ENCODE measurements at regions not wholly inside any gene's neighbourhood (a gene's known extent, or its start where the extent isn't known, plus 50 kb on each side); places are given as distances from the start of the nearest gene placed in this dataset.
"Not testable (repeated sequence)": the region's sequence is repeated elsewhere in the genome, so short reads cannot be mapped to it uniquely, and the experiment has no call there.

DNA sequence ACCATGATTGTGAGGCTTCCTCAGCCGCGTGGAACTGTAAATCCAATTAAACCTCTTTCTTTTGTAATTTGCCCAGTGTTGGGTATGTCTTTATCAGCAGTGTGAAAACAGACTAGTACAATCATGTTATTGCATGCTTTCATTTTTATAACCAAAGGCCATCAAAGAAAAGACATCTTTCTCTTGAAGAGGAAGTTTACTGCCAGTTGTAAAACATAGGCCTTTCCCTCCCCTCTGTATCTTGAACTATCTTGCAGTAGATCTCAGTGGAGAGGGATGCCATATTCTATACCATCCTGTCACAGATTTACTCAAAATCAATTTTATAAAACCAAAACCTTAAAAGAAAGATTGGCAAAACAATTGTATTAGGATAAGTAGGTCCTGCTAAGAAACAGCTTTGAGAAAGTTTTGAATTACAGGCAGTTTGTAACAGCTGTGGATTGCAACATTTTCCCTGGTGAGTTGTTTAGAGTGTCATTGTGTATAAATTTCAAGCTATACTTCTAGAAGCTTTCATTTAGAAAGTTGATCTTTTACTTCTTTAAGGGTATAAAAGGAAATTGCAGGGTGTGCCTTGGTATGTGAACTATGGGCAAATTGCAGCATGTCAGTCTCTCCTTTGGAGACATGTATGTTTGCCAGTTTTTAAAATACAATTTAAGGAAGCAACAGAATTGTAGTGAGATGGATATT, 128.0 kb downstream of the ATP23 start:
- DNase-seq (ENCODE audit: low spot score), result no peak

DNA sequence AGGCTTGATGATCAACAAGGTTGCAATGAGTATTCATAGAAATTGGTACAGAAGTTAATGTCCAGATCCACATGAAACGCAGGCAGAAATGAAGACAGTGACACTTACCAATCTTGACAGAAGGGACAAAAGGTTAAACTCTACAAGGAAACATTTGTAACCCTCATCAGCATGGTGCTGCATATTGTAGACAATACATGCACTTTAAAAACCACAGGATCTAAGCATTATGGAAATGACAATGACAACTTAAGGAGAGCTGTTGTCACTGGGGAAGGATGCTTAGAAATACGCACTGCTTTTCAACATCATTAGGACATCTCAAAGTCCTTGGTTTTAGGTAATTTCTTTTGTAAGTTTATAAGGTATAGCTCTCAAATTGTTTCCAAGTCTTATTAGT, 130.6 kb downstream of the ATP23 start:
- no peak for DNase-seq (ENCODE audit: low spot score)

DNA sequence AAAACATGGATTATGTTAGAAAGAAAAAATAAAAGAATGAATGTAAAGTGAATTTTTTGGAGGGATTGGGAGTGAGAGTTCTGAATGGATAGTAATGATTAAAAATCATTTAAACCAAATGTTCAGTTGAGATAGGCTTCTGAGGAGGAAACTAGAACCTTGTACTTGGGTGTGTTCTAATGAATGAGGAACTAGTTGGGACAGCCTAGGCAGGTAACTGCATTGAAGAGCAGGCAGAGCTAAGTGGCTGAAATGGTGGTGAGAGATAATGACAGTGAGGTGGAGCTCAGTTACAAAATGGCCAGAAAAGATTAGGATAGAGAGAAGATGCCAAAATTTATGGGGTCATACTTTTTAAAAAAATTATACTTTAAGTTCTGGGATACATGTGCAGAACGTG, 132.9 kb downstream of the ATP23 start:
- DNase-seq (ENCODE audit: low spot score), result no peak

DNA sequence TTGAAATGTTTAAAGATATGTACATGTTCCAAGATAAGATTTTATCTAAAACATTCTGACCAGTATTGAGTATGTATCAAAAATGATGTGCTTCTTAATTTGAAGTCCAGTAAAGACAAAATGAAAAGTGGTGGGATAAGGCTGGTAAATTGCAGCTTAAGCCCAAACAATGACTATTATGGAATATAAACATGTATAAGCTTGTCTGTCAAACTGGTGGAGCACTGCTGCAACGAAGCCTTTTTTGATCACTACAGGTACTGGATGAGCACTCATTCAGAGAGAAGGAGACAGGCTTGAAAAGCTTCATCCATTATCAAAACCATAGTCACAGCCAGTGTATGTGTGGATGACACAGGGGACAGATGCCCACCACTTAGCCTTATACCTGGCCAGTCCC, 138.4 kb downstream of the ATP23 start:
- no peak for DNase-seq (ENCODE audit: low spot score)

DNA sequence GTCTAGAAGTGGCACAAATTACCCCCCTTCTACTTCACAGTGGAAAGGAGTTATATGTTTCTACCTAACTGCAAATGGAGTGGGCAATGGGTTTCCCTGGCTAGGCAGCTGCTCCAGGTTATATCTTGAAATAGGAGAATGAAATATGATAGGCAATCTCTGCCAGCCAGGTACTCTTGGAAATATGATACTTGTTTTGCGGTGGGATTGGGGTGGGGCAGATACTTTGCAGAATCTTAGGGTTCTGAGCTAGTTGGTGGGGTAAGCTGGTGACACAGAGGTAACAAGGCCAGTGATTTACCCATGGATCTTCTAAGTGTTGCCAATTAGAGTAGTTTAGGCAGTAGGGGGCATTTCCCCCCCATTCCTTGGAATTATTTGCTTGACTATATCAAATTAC, 140.1 kb downstream of the ATP23 start:
- DNase-seq (ENCODE audit: low spot score), result no peak

DNA sequence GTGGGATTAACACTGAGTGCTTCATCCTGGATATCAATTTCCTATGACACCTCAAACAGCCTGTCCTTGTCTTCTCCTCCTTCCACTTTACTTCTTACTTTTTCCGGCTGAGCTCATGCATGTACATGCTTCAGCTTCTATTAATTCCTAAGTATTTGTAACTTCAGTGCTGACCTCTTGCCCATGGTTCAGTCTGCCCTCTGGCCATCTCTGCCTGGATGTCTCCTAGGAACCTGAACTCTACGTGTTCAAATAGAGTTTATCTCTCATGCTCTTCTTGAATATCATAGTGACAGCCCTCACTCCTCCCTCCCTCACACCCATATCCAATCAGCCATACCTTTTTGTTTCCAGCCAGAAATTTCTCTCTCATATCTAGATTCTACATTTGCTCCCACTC, 141.6 kb downstream of the ATP23 start:
- no peak for DNase-seq (ENCODE audit: low spot score)

DNA sequence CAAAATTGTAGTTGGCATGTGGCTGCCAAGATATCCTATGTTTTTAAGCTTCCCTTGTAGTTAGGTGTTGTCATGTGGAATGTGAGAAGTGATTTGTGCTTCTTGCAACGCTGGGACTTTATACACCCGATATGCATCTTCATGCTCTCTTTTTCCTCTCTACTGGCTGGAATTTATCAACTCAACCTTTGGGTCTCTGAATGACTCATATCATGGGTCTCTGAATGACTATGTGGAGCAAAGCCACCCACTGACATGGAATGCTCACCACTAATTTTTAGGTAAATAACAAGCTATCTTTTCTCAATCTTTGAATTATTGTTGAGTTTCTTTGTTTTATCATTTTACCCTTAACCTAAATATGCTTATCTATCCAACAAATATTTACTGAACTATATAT, 144.6 kb downstream of the ATP23 start:
- no peak for DNase-seq (ENCODE audit: low spot score)

DNA sequence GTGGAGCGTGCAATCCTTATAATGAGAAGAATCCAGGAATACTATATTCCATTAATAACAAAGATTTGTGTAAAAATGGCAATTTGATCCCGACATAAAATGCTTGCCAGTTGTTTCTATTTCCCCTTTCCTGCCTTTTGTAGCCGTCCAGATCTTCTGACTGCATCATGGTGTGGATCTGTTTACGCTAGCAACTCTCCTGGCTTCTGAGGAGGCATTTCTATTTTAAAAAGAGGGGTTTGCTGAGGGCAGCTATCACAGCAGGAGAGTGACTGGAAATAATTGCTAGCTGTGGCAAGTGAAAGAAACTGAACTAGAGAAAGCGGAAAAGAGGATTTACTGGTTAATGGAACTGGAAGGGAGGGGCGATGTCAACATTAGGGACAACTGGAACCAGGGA, 145.6 kb downstream of the ATP23 start:
- DNase-seq (ENCODE audit: low spot score), result no peak

DNA sequence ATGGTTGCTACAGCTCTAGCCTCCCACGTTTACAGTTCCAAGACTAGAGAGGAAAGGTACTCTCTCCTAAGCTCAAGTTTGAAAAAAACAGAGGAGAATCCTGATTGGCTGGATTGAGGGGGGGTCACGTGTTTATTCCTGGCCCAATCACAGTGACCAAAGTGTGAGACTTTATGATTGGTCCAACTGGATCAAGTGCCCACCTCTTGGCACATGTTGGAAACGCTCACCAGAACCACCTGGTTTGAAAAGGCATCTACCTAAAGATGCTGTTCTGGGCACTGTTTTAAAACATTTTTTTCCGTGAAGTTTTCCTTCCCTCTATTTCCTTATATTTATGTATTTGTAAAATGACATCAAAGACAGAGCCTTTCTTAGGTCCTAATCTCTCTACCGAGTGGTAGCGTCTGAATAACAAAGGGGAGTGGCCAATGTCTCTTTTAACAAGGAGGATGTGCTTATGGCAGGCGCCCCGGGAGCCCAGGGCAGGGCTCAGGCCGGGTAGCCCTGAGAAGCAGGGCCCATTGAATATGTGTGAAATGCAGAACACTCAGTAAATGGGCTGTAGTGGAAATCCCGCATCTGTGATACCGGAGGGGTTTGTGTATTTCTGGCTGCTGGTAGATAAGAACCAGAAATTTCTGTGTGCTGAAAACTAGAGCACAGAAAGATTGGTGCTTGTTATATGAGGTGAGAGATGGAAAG, 146.2 kb downstream of the ATP23 start:
- no peak for DNase-seq (ENCODE audit: low spot score)

DNA sequence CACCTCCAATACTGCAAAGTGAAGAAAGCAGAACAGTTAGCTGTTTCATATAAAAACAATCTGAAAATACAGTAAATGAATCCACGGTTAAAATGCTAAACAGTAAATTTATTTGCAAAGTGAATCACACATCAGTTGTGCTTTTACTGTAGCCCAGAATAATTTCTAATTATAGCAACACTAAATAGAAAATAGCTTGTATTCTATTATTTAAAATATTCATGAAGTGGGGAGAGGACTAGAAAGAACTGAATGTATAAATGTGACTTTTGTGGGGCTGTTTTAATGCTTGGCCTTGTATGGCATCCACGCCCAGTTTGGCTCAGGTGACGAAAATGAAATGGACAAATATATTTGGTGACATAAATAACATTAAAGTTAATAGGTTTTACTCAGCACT, 148.2 kb downstream of the ATP23 start:
- no peak for DNase-seq (ENCODE audit: low spot score)

DNA sequence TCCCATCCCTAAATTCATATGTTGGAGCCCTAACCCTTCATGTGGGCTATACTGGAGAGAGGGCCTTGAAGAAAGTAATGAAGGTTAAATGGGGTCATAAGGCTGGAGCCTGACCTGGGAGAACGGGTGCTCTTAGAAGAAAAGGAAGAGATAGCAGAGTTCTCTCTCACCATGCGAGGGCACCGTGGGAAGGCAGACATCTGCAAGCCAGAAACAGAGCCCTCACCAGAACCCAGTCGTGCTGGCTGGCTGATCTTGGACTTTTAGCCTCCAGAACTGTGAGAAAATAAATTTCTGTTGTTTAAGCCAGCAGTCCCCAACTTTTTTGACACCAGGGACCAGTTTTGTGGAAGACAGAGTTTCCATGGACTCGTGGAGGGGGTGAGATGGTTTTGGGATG, 149.3 kb downstream of the ATP23 start:
- no peak for DNase-seq (ENCODE audit: low spot score)

DNA sequence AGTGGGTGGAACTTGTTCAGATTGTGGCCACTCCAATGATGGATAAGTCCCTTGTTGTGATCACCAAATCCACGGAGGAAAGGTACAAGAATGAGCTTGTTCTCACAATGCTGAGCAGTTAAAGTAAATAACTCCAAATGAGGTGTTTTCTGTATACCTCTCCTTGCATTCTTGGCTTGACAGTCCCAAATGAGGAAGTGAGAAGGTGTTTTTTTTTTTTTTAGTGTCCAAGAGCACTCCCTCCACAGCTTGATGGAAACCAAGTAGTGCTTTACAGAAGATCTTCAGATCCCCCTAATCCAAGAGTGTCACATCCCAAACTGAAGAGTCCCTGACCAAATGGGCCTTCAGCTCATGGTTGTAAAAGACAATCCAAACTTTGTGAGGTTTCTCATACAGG, 153.6 kb downstream of the ATP23 start:
- no peak for DNase-seq (ENCODE audit: low spot score)

DNA sequence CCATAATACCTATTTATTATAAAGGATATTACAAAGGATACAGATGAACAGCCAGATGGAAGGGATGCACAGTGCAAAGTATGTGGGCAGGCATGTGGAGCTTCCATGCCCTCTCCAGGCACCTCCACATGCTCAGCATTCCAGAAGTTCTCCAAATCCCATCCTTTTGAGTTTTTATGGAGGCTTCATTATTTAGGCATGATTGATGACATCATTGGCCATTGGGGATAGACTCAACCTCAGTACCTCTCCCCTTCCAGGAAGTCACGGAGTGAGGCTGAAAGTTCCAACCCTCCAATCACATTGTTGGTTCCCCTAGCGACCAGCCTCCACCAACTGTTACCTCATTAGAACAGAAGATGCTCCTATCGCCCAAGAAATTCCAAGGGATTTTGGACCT, 156.4 kb downstream of the ATP23 start:
- DNase-seq (ENCODE audit: low spot score), result no peak

DNA sequence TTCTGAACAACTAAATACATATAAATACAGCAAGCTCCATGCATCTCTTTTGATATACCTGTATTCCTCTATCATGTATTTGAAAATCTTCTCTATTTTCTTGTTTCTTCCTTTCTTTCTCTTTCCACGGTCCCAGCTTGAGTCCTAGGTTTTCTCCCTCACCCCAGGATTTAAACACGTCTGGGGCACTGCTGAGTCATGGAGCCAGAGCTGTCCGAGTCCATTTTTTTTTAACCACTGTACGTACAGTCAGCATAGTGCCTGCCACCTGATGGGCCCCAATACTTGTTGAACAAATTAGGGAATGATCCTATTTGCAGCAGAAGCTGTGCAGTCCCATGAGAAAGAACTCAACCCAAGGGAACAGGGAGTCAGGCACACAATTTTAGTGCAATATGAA, 158.1 kb downstream of the ATP23 start:
- no peak for DNase-seq (ENCODE audit: low spot score)

DNA sequence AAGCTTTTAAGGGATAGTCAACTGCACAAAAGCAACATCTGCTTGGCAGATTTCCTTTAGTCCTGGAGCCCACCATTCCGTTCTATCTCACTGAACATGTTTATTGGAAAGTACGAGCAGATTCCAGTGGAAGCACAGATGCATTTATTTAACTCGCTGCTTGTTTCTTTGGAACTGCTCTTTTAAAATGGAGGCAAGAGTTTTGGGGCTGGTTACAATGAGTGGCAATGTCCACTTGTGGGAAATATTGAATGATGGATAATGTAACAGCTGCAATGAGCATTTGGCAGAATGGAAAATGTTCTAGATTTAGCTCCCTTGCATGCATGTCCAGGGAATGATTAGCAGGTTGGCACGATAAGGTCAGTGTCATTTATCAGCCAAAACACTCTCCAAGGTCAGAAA, 163.0 kb downstream of the ATP23 start:
- DNase-seq (ENCODE audit: low spot score), result no peak

DNA sequence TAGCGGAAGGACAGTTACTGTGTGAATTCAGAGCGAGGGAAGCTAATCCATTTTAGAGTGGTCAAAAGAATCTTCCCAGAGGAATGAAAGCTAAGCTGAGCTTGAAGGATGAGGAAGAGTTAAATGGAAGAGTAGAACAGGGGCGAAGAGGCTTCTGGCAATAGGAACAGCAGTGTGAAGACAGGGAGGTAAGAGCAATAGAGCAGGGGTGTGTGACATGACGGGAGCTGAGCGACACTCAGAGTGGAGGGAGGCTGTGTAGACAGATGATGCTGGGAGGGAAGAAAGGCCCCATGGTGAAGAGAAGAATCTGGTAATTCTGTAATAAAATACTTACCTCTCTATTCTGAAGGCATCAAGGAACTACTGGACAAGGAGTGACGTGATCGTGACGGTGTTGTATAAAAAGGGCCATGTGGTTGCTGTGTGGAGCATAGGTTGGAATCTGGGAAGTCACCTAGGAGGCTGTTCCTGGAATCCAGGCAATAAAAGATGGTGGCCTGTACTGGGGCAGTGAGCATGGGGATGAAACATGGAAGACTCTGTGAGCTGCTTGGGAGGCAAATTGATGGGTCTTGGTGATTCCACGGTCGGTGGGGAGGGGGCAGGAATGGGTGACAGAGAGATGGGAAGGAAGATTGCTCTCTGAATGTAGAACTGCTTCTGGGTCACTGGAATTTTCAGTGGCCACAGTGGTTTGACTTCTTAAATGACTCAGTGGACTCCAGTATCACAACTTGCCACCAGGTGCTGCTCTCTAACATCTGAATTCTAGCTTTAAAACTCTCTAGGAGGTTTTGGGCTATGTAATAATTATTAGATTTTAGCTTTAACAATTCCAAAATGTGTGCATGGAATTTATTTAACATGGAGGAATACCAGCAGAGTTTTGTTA, 164.1 kb downstream of the ATP23 start:
- DNase-seq (ENCODE audit: low spot score), result peak; percentile 20

DNA sequence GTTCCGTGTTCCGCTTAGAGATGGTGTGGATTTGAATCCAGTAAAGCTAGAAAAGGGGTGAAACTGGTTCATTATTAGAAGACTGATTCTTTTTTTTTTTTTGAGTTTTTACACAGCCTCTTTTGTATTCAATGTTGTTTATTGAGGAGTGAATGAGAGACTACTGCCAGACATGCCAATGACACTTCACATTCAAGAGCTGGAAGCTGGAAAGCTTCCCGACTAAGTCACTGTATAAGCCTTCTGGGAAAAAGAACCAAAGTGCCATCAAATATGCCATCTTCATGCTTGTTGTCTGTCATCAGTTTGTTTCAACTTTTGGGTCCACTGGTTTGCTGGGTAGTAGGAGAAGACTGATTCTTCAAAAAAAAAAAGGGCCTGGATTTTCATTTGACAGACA, 164.8 kb downstream of the ATP23 start:
- DNase-seq (ENCODE audit: low spot score), result no peak

DNA sequence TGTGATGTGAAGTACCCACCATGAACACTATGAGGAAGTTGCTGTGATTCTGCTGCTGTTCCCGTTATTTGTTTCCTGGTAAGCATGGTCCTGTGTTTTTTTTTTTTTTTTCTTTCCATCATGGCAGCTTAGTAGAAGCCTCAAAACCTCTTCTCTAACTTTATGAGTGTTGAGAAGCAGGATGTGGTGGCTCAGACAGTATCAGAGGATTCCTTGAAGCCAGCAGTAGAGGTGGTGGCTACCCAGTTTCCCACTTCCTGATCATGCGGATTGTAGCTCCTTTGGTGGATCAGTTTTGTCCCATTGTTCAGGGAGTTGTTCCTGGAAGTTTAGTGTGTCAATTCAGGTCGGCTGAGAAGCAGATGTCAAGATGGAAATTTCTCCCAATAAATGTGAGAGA, 175.8 kb downstream of the ATP23 start:
- no peak for DNase-seq (ENCODE audit: low spot score)

DNA sequence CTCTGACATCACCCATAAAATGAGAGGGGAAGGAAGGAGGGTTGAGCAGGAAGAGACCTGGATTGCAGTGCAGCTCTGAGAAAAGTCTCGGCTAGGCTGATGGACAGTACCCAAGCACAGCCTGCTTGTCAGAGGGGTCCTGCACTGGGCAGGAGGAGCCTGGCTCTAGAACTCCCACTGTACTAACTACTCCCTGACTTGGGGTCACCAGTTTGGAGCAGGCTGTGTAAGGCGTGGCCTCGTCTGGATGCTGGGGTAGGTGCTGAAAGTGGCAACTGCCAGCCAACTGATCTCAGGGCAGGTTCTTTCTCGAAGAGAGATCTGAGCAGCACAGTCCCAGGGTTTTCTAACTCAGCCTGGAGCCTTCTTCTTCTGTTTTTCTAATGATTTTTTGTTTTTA, 176.3 kb downstream of the ATP23 start:
- no peak for DNase-seq (ENCODE audit: low spot score)

DNA sequence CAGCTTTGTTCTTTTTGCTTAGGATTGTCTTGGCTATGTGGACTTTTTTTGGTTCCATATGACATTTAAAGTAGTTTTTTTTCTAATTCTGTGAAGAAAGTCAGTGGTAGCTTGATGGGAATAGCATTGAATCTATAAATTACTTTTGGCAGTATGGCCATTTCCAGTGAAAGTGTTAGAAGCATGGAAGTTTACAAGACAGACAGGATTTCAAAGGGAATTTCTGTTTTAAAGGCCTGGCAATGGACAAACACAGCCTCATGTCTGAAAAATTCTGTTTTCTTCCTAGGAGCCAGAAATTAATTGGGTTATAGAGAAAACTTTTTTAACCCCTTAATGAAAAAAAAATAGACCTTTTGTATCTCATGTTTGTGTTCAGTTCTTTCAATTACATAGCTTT, 184.4 kb downstream of the ATP23 start:
- not testable (repeated sequence) for DNase-seq (ENCODE audit: low spot score)

DNA sequence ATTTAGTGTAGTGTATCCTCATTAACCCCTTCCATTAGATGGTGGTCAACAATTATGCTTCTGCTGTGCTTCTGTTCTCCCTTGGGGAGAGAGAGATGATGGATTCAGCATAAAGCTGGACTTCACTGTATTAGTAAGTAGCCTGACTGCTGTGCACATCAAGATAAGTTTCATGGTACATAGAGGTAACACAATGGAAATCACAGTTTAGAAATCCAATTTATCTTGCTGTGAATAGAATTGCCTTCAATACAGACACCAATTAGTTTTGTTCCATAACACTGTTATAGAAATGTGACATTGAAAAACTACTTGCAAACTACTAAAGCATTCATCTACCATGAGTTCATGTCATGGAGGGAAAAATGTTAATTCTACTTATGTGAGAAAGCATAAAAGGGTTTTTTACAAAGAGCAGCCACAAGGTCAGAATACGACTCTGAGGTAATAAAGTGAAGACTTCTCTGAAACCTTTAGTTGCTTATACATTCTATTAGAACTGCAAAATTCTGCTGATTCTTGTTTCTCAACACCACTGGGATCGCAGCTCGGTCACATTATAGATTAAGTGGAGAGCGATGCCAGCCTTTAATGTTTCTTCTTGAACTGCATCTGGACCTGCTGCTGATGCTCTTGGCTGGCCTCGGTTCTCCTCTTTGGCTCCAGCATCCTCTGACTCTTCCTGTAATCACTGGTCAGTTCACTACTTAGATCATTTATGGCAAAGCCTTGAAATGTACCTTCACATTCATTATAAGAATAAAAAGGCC, 190.8 kb downstream of the ATP23 start:
- no peak for DNase-seq (ENCODE audit: low spot score)

DNA sequence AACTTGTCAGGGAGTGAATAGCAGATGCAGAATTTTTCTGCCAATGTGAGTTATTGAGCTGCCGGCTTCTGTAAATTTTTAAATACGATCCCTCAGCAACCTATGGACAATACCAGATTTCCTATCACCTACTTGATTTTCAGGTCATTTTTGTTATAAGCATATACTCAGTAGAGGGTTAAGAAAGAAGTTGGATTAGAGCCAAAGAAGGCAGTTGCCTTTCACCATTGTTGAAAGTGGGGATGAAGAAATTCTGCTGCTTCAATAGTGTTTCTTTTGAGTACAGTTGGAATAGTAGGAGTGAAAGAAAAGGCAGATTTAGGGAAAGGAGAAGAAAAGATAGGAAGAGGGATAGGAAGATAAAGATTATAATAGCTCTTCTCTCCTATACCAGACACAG, 197.1 kb downstream of the ATP23 start:
- no peak for DNase-seq (ENCODE audit: low spot score)

All from HuH-7 (cell line).